Chondrocyte (in vitro differentiated cells): ENCODE measurements at regions not wholly inside any gene's neighbourhood (a gene's known extent, or its start where the extent isn't known, plus 50 kb on each side); places are given as distances from the start of the nearest gene placed in this dataset.
"Not testable (repeated sequence)": the region's sequence is repeated elsewhere in the genome, so short reads cannot be mapped to it uniquely, and the experiment has no call there.

Source experiments
- DNase-seq: peaks from one replicate; pipeline ENCODE4 v3.0.0; 2021; ENCODE audit warnings: mixed read lengths, low spot score
- H3K27ac Mint-ChIP-seq: one replicate; pipeline ENCODE4 v1.8.0; 2021; ENCODE audit warnings: mild to moderate bottlenecking, moderate library complexity, mixed read lengths; ENCODE audit not compliant: unreplicated experiment
- H3K27me3 Mint-ChIP-seq: 2 replicates; pipeline ENCODE4 v1.8.0; 2021; ENCODE audit warnings: low read depth, mixed read lengths
- H3K36me3 Mint-ChIP-seq: 2 replicates; pipeline ENCODE4 v1.8.0; 2021; ENCODE audit warnings: low read depth, mixed read lengths
- H3K4me1 Mint-ChIP-seq: 2 replicates; pipeline ENCODE4 v1.8.0; 2021; ENCODE audit warnings: low read depth, mild to moderate bottlenecking, mixed read lengths
- H3K4me3 Mint-ChIP-seq: one replicate; pipeline ENCODE4 v1.8.0; 2021; ENCODE audit warnings: mild to moderate bottlenecking, moderate library complexity, mixed read lengths; ENCODE audit not compliant: unreplicated experiment
- H3K9me3 Mint-ChIP-seq: 2 replicates; pipeline ENCODE4 v1.8.0; 2021; ENCODE audit warnings: low read depth, mixed read lengths
- TF ChIP-seq, protein P1 (sequence below): fragments of 200-600 bp; sonication (generic); IDR thresholded peaks from 2 replicates; pipeline ENCODE4 v1.5.0; 2021; ENCODE audit warnings: antibody characterized with exemption, mild to moderate bottlenecking, moderate library complexity

DNA sequence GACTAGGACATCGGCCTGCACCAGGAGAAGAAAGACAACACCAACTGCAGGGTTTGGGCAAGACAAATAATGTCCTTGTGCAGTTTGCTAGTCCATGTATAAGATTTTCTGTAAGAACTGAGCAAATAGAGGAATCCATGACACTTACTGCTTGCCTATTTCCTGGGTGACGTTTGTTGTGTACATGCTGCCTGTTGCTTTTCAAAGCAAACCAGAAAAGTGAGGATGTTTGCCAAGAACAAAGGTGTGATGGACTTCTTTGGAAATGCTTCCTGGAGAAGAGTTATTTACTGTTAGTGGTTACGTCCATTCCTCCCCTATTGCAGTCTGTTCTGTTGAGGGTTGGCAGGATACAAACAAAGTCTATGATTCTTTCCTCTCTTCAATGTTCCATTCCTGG lies 126.5 kb downstream of the CASP12 start:
- Mint-ChIP-seq H3K4me3 (no peak overlapping the region), H3K36me3 (peaks cover 2% of the 10 kb centered on the region), H3K4me1 (peaks cover 16% of the 10 kb centered on the region), H3K9me3 (peaks cover 9% of the 10 kb centered on the region), H3K27me3 (no peaks in the 10 kb centered on the region), H3K27ac (no peak overlapping the region)
- TF ChIP-seq, protein P1, sequence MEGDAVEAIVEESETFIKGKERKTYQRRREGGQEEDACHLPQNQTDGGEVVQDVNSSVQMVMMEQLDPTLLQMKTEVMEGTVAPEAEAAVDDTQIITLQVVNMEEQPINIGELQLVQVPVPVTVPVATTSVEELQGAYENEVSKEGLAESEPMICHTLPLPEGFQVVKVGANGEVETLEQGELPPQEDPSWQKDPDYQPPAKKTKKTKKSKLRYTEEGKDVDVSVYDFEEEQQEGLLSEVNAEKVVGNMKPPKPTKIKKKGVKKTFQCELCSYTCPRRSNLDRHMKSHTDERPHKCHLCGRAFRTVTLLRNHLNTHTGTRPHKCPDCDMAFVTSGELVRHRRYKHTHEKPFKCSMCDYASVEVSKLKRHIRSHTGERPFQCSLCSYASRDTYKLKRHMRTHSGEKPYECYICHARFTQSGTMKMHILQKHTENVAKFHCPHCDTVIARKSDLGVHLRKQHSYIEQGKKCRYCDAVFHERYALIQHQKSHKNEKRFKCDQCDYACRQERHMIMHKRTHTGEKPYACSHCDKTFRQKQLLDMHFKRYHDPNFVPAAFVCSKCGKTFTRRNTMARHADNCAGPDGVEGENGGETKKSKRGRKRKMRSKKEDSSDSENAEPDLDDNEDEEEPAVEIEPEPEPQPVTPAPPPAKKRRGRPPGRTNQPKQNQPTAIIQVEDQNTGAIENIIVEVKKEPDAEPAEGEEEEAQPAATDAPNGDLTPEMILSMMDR, result no peak
- DNase-seq, result no peak

DNA sequence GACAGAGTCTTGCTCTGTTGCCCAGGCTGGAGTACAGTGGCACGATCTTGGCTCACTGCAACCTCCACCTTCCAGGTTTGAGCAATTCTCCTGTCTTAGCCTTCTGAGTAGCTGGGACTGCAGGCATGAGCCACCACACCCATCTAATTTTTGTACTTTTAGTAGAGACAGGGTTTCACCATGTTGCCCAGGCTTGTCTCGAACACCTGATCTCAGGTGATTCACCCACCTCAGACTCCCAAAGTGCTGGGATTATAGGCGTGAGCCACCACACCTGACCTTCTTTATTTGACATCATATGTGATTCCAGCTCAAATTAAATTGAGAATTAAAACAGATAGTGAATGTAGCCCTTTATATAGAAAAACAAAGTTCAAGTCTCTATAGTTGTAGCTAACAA lies 127.2 kb downstream of the CASP12 start:
- not testable (repeated sequence) for H3K4me3 Mint-ChIP-seq, H3K36me3 Mint-ChIP-seq, H3K27ac Mint-ChIP-seq, H3K27me3 Mint-ChIP-seq, H3K9me3 Mint-ChIP-seq, DNase-seq
- peaks cover 16% of the 10 kb centered on the region for H3K4me1 Mint-ChIP-seq

DNA sequence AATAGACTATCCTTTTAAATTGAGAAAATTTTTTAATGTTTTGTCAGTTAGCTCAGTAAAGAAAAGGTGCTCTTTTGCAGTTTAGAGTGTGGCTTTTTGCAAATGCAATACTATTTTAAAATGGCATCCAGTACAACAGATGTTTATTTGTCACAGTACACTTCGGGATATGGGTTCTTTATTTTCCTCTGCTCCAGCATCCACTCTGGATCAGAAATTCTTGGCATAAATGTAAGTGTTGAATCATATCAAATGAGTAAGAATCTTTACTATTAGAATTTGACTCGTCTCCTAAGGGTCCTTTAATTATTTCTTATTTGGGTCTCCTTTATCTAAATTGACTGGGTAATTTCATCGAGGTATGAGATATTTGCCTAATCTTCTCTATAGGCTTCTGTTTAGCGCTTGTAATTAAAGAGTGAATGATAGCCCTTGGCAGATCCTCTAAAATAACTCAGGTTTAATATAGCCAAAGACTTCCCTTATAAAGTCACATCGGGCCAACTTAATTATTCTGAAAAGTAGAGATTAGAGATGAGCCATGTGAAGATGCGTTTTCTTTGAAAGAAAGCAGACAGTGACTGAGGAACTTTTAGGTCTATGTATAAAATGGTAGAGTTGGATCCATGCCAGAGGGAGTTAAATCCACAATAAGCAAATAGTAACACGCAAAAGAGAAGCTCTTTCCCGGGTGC lies 132.7 kb downstream of the CASP12 start:
- TF ChIP-seq, protein P1, result no peak
- H3K27me3 Mint-ChIP-seq, result no peaks in the 10 kb centered on the region
- peaks cover 9% of the 10 kb centered on the region for H3K9me3 Mint-ChIP-seq
- no peak overlapping the region for H3K27ac Mint-ChIP-seq
- no peaks in the 10 kb centered on the region for H3K36me3 Mint-ChIP-seq
- no peak overlapping the region for H3K4me3 Mint-ChIP-seq
- H3K4me1 Mint-ChIP-seq, result no peaks in the 10 kb centered on the region
- no peak for DNase-seq

DNA sequence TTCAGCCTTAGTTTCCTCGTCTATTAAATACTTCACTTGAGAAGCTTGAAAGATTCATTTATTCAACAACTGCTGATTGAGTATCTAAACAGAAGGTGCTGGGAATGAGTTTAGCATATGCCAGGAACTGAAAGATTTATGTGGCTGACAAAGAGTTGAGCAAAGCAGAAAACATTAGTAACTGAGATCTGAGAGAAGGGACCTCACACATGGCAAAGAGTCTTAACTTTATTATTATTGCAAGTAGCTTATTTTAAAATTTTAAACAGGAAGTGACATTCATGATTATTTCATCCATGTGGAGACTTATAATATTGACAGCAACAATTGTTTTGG lies 133.6 kb downstream of the CASP12 start:
- Mint-ChIP-seq H3K4me1 (no peaks in the 10 kb centered on the region), H3K4me3 (no peak overlapping the region), H3K9me3 (peaks cover 17% of the 10 kb centered on the region), H3K27ac (no peak overlapping the region), H3K36me3 (peaks cover 4% of the 10 kb centered on the region), H3K27me3 (no peaks in the 10 kb centered on the region)
- DNase-seq, result no peak
- TF ChIP-seq, protein P1, result no peak

DNA sequence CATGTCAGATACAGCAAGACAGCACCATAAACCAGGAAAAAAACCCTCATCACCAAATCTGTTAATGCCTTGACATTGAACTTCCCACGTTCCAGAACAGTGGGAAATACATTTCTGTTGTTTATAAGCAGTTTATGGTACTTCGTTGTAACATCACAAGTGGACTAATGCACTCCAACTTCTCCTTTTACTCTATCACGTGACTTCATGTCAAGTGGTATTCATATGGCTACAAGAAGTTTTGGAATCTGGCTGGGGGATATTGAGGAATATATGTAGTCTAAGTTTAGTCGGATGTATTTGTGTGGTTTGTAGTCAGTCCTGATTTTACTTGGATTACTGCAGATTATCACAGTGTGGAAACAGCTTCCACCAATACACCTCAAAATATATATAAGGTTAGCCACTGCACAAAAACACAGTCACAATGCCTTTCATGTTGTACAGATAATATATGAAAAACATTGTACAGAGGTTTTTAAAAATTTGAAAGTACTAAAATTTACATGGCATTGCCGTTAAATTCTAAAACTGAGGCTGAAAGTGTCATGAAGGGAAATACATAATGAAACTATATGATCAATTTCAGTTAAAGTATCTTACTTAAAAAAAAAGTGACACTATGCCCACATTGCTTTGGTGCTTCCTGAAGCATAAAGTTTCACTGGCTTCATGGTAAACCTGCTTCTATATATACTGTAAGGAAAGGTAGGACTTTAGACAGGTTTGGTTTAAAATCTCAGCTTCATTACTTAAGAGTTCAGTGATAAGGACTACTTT lies 134.1 kb downstream of the CASP12 start:
- DNase-seq, result no peak
- TF ChIP-seq, protein P1, result no peak
- Mint-ChIP-seq H3K27me3 (no peaks in the 10 kb centered on the region), H3K4me1 (no peaks in the 10 kb centered on the region), H3K27ac (no peak overlapping the region), H3K36me3 (peaks cover 6% of the 10 kb centered on the region), H3K4me3 (no peak overlapping the region), H3K9me3 (peaks cover 23% of the 10 kb centered on the region)
